ENCODE measurements at regions not wholly inside any gene's neighbourhood (a gene's known extent, or its start where the extent isn't known, plus 50 kb on each side); places are given as distances from the start of the nearest gene placed in this dataset.

GRCh38 chr2:84234103-84234502 lies 225.0 kb downstream of the SUCLG1 start:
- TF ChIP-seq POLR2A (IDR thresholded peaks at IDR 0.05; ENCODE audit: low read length) = no peak
- no peak for TF ChIP-seq GATA1 (IDR thresholded peaks at IDR 0.05; ENCODE audit: low read depth, low read length)
